Activated CD8-positive, alpha-beta memory T cell treated with anti-CD3 and anti-CD28 coated beads, Interleukin-2, amount 10 ng/mL, durations not matched to agents 7 days and 5 days (primary cell): ENCODE measurements at regions not wholly inside any gene's neighbourhood (a gene's known extent, or its start where the extent isn't known, plus 50 kb on each side); places are given as distances from the start of the nearest gene placed in this dataset.

Experiments
- ATAC-seq: fragments of 150-1000 bp; cut with Tn5 transposase; one replicate; pipeline ENCODE4 v1.10.0; 2021; ENCODE audit warnings: moderate library complexity
- CTCF ChIA-PET: fragments of 350-600 bp; sonication (Branson Sonifier 250); formaldehyde crosslinking; loops from one replicate; lab custom pipeline; 2021; ENCODE audit warnings: antibody characterized with exemption; lab: Charles Lee
- DNase-seq: peaks from one replicate; pipeline ENCODE4 v3.0.0-alpha.2; 2020
- H3K27ac Mint-ChIP-seq: one replicate; pipeline ENCODE4 v1.8.0; 2021; ENCODE audit warnings: mild to moderate bottlenecking, mixed read lengths
- H3K27me3 Mint-ChIP-seq: one replicate; pipeline ENCODE4 v1.8.0; 2021; ENCODE audit warnings: mixed read lengths
- H3K36me3 Mint-ChIP-seq: one replicate; pipeline ENCODE4 v1.8.0; 2021; ENCODE audit warnings: mild to moderate bottlenecking, mixed read lengths
- H3K4me1 Mint-ChIP-seq: one replicate; pipeline ENCODE4 v1.8.0; 2021; ENCODE audit warnings: mixed read lengths
- H3K4me3 Mint-ChIP-seq: one replicate; pipeline ENCODE4 v1.8.0; 2021; ENCODE audit warnings: mild to moderate bottlenecking, moderate library complexity, mixed read lengths
- H3K9me3 Mint-ChIP-seq: one replicate; pipeline ENCODE4 v1.8.0; 2022; ENCODE audit warnings: low read depth, mixed read lengths

DNA sequence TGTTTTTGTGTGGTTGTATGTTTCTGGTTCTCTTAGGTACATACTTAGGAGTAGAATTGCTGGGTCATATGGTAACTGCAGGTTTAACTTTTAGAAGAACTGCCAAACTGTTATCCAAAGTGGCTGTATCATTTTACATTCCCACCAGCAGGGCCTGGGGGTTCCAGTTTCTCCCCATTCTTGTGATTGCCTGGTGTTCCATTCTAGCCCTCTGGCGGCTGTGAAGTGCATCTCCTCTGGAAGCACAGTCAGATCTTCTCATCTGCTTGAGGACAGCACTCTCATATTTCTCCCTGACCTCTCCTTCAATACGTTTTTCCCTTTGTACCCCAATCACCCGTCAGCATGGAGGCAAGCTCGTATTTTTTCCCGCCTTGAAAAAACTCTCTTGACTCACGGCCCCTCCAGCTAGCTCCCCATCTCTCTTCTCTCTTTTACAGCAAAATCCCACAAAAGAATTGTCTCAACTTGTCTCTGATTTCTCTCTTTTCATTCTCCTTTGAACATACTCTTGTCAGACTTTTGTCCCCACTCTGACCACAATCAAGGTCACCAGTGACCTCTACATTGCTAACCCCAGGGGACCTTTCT lies 56.8 kb upstream of the THY1 start:
- Mint-ChIP-seq H3K27me3 (peaks cover 14% of the 10 kb centered on the region), H3K9me3 (no peaks in the 10 kb centered on the region), H3K4me3 (no peak overlapping the region), H3K27ac (no peak overlapping the region), H3K36me3 (no peaks in the 10 kb centered on the region), H3K4me1 (no peaks in the 10 kb centered on the region)
- DNase-seq: peak; percentile 18
- ATAC-seq: no peak
- CTCF ChIA-PET: interaction anchor here (0.7 to 1.4 kb wide), 5 partner anchors 12 to 630 kb away, joined by 3 read pairs; no protein-coding TSS in a partner anchor

DNA sequence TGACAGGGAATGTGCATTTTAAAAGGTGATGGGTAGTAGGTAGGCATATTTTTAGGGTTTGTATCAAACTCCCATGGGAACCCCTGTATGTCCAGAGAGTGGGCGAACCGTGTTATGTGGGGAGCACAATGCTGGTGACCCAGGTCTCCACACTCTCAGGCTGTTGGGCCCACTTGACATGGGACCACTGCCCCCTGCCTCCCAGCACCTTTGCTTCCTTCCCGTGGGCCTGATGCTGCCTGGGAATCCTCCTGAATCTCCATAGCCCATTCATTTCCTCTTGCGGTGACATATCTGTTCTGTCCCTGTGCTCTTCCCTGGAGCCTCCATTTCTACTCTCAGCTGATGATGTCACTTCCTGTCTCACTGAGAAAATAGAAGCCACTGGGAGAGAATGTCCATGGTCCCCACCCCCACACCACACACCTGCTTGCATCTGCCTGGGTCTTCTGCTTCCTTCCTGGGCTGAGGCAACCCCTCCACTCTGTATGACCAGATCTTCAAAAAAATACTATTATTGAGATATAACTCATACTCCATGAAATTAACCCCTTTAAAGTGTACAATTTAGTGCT lies 55.8 kb upstream of the THY1 start:
- CTCF ChIA-PET: interaction anchor here (1.1 kb wide), 1 partner anchor 140 kb away, joined by 4 read pairs; no protein-coding TSS in a partner anchor
- DNase-seq: peak; percentile 14
- ATAC-seq: no peak

DNA sequence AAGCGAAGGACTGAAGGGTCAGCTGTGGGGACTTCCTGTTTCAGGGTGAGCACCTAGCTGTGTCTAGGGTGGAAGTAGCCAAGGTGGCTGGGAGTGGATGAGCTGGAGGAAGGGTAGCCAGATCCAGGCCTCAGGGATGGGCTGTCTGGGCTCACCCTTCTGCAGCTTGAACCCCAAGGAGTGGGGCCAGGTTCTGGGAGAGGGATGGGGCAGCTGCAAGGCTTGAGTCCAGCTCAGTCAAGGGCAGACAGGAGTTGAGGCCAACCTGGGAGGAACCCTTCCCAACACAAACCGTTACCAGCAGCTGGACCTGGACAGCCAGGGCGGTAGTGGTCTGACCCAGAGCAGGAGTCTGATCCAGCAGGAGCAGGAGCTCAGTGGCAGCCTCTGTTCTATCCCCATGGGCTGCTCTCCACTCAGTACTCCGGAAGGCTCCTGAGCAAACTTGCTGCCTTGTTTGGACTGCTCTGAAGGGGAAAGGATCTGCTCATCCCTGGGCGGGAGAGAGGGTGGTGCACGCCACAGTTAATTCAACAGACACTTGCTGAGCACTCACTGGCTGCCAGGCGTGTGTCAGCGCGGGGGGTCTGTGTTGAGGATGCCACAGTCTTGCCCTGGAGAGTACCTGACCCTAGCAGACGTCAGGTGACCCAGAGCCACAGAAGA lies 53.8 kb upstream of the THY1 start:
- no peak overlapping the region for H3K4me3 Mint-ChIP-seq
- DNase-seq (peak; percentile 33), ATAC-seq (no peak)
- H3K27me3 Mint-ChIP-seq: peaks cover 15% of the 10 kb centered on the region
- CTCF ChIA-PET: interaction anchor here (2.3 kb wide), 1 partner anchor 121 kb away, joined by 21 read pairs; no protein-coding TSS in a partner anchor
- no peaks in the 10 kb centered on the region for H3K4me1 Mint-ChIP-seq
- no peaks in the 10 kb centered on the region for H3K36me3 Mint-ChIP-seq
- H3K9me3 Mint-ChIP-seq: no peaks in the 10 kb centered on the region
- H3K27ac Mint-ChIP-seq: no peak overlapping the region

More for the DNA sequence above, 55.8 kb upstream of the THY1 start:
- H3K4me3 Mint-ChIP-seq: no peak overlapping the region
- H3K27me3 Mint-ChIP-seq: peaks cover 14% of the 10 kb centered on the region
- H3K4me1 Mint-ChIP-seq: no peaks in the 10 kb centered on the region
- no peaks in the 10 kb centered on the region for H3K9me3 Mint-ChIP-seq
- no peak overlapping the region for H3K27ac Mint-ChIP-seq
- H3K36me3 Mint-ChIP-seq: no peaks in the 10 kb centered on the region

DNA sequence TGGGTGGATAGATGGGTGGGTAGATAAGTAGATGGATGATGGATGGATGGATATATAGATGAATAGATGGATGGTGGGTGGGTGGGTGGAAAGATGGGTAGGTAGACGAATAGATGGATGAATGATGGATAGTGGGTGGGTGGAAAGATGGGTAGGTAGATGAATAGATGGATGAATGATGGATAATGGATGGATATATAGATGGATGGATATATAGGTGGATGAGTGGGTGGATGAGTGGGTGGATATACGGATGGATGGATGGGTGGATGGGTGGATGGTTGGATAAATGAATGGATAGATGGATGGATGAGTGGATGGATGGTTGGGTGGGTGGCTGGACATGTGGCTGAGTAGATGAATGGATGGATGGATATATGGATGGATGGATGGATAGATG lies 53.1 kb upstream of the THY1 start:
- ATAC-seq (no peak), DNase-seq (no peak)
- Mint-ChIP-seq H3K27me3 (peaks cover 11% of the 10 kb centered on the region), H3K27ac (no peak overlapping the region), H3K36me3 (no peaks in the 10 kb centered on the region), H3K9me3 (no peaks in the 10 kb centered on the region), H3K4me1 (no peaks in the 10 kb centered on the region), H3K4me3 (no peak overlapping the region)
- CTCF ChIA-PET: interaction anchor here (2.3 to 3.1 kb wide), 2 partner anchors 119 to 120 kb away, joined by 21 to 105 read pairs; no protein-coding TSS in a partner anchor

DNA sequence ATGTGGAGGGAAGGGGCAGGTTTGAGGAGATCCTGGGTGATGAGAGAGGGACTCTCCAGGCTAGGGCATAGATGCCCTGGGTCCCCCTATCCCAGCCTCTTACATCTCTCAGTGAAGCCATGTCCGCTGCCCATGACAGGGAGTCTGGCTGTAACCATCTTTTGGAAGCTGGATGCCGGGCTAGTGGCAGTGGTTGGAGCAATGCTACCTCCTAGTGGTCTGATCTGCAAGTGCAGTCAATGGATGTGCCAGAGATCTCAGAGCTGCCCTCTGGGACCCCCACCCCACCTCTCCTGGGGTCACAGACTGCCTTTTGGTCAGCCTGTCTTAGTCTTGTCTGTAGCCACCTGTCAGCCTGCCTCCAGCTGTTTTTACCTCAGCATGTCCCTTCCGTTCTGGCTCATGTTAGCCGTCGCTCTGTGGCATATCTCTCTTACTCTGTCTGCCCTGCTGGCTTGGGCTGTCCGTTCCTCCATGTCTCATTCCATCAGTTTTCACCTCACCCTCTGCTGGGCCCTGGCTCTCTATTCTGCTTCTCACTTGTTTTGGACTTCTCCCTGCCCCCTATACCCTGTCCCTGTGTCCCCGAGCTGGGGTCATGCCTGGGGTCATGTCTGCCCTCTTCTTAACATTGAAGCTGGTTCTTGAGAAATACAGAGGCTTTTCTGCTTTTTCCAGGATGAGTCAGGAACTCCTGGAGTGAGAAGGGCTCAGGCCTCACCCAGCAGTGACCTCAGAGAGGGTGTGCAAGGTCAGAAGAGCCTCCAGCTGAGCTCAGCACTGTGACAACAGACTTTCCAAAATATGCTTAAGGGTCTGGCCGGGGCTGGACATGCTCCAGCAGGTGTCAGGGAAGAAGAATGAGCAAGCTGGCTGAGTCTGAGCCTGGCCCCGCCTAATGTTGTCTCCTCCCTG lies 52.0 kb upstream of the THY1 start:
- no peak overlapping the region for H3K27ac Mint-ChIP-seq
- no peaks in the 10 kb centered on the region for H3K4me1 Mint-ChIP-seq
- peaks cover 9% of the 10 kb centered on the region for H3K27me3 Mint-ChIP-seq
- ATAC-seq: peak; percentile 67
- H3K36me3 Mint-ChIP-seq: no peaks in the 10 kb centered on the region
- peak; percentile 68 for DNase-seq
- no peaks in the 10 kb centered on the region for H3K9me3 Mint-ChIP-seq
- H3K4me3 Mint-ChIP-seq: no peak overlapping the region
- CTCF ChIA-PET: interaction anchor here (0.8 to 3.1 kb wide), 36 partner anchors 10 to 273 kb away, joined by 3 to 105 read pairs (median 4); partner anchors contain the start of genes C1QTNF5, NECTIN1 and USP2

GRCh38 chr11:119473901-119474681 lies 51.1 kb upstream of the THY1 start:
- CTCF ChIA-PET: interaction anchor here (0.7 to 3.1 kb wide), 31 partner anchors 10 to 255 kb away, joined by 3 to 105 read pairs (median 5); partner anchors contain the start of genes C1QTNF5, NECTIN1 and USP2

DNA sequence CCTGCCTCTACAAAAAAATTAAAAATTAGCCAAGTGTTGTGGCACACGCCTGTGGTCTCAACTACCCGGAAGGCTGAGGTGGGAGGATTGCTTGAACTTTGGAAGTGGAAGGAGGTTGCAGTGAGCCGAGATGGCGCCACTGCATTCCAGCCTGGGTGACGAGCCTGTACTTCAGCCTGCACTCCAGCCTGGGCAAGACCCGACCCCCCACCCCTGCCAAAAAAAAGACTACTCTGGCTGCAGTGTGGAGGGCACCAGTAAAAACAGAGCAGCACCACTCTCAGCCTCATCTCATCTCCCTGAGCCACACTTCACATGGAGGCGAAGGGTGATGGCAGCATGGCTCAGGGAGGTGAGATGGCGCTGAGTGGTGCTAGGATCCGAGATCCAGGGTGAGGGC lies 50.3 kb upstream of the THY1 start:
- ATAC-seq: no peak
- H3K27me3 Mint-ChIP-seq: peaks cover 14% of the 10 kb centered on the region

More at GRCh38 chr11:119473901-119474681, 51.1 kb upstream of the THY1 start:
- H3K27ac Mint-ChIP-seq: no peak overlapping the region
- H3K4me3 Mint-ChIP-seq: no peak overlapping the region
- H3K9me3 Mint-ChIP-seq: no peaks in the 10 kb centered on the region
- ATAC-seq: no peak
- H3K27me3 Mint-ChIP-seq: peaks cover 9% of the 10 kb centered on the region
- no peaks in the 10 kb centered on the region for H3K4me1 Mint-ChIP-seq
- peak; percentile 34 for DNase-seq
- H3K36me3 Mint-ChIP-seq: no peaks in the 10 kb centered on the region

GRCh38 chr11:119472856-119473222 lies 49.9 kb upstream of the THY1 start:
- CTCF ChIA-PET: interaction anchor here (3.1 kb wide), 1 partner anchor 116 kb away, joined by 105 read pairs; no protein-coding TSS in a partner anchor
- no peak overlapping the region for H3K4me3 Mint-ChIP-seq
- peaks cover 17% of the 10 kb centered on the region for H3K27me3 Mint-ChIP-seq
- no peak for DNase-seq
- no peak for ATAC-seq
- H3K9me3 Mint-ChIP-seq: no peaks in the 10 kb centered on the region
- no peaks in the 10 kb centered on the region for H3K4me1 Mint-ChIP-seq
- no peaks in the 10 kb centered on the region for H3K36me3 Mint-ChIP-seq
- H3K27ac Mint-ChIP-seq: no peak overlapping the region

More for the DNA sequence above, 50.3 kb upstream of the THY1 start:
- Mint-ChIP-seq H3K4me1 (no peaks in the 10 kb centered on the region), H3K4me3 (no peak overlapping the region), H3K9me3 (no peaks in the 10 kb centered on the region), H3K36me3 (no peaks in the 10 kb centered on the region), H3K27ac (no peak overlapping the region)
- CTCF ChIA-PET: interaction anchor here (1.9 to 3.1 kb wide), 3 partner anchors 93 to 130 kb away, joined by 9 to 105 read pairs (median 32); partner anchors contain the start of gene USP2
- DNase-seq: peak; percentile 29
